Neural cell (in vitro differentiated cells): ENCODE measurements at regions not wholly inside any gene's neighbourhood (a gene's known extent, or its start where the extent isn't known, plus 50 kb on each side); places are given as distances from the start of the nearest gene placed in this dataset.

ENCODE experiments used
- H2AFZ ChIP-seq: fragments of 200-600, 300-800 bp; sonication (generic), shearing (Covaris generic); 2 replicates; pipeline ENCODE4 v1.6.0; 2014; ENCODE audit warnings: low read depth, mild to moderate bottlenecking, antibody characterized with exemption, low read length, moderate library complexity
- H3F3A ChIP-seq: fragments of 200-600 bp; shearing (Covaris generic); 2 replicates; pipeline ENCODE4 v1.6.1; 2016; ENCODE audit warnings: mild to moderate bottlenecking, moderate library complexity, mixed read lengths, antibody characterized with exemption, low read length; ENCODE audit not compliant: insufficient read depth, poor library complexity, severe bottlenecking
- H3K27ac ChIP-seq: fragments of 200-600, 300-800 bp; sonication (generic), shearing (Covaris generic); 2 replicates; pipeline ENCODE4 v1.5.1; 2014; ENCODE audit warnings: mild to moderate bottlenecking, low read length, moderate library complexity
- H3K27me3 ChIP-seq: fragments of 300-800, 200-600 bp; sonication (generic), shearing (Covaris generic); 2 replicates; pipeline ENCODE4 v1.6.0; 2014; ENCODE audit warnings: mild to moderate bottlenecking, low read depth, low read length, moderate library complexity; ENCODE audit not compliant: insufficient read depth
- H3K36me3 ChIP-seq: fragments of 300-800, 200-600 bp; sonication (generic), shearing (Covaris generic); 2 replicates; pipeline ENCODE4 v1.5.1; 2014; ENCODE audit warnings: mild to moderate bottlenecking, antibody characterized with exemption, low read length, moderate library complexity; ENCODE audit not compliant: insufficient read depth
- H3K4me2 ChIP-seq: fragments of 300-800, 200-600 bp; sonication (generic), shearing (Covaris generic); 2 replicates; pipeline ENCODE4 v1.6.0; 2014; ENCODE audit warnings: mild to moderate bottlenecking, low read length
- H3K4me3 ChIP-seq: fragments of 300-800, 200-600 bp; sonication (generic), shearing (Covaris generic); 2 replicates; pipeline ENCODE4 v1.5.1; 2014; ENCODE audit warnings: mild to moderate bottlenecking, low read length, moderate library complexity
- H3K79me2 ChIP-seq: fragments of 200-600 bp; shearing (Covaris generic); replicated peaks from 2 replicates; pipeline ENCODE4 v1.6.0; 2014; ENCODE audit warnings: mild to moderate bottlenecking, low read length, moderate library complexity; ENCODE audit not compliant: insufficient read depth
- H3K9ac ChIP-seq: fragments of 300-800, 200-600 bp; sonication (generic), shearing (Covaris generic); 2 replicates; pipeline ENCODE4 v1.6.1; 2016; ENCODE audit warnings: mild to moderate bottlenecking, low read length, mixed read lengths
- H3K9me2 ChIP-seq: fragments of 200-600 bp; shearing (Covaris generic); 2 replicates; pipeline ENCODE4 v1.6.1; 2016; ENCODE audit warnings: mild to moderate bottlenecking, low read length, mixed read lengths; ENCODE audit not compliant: insufficient read depth
- H3K9me3 ChIP-seq: fragments of 200-600, 300-800 bp; sonication (generic), shearing (Covaris generic); 2 replicates; pipeline ENCODE4 v1.6.1; 2016; ENCODE audit warnings: mild to moderate bottlenecking, mixed run types, low read length, moderate library complexity, mixed read lengths
- H4K20me1 ChIP-seq: fragments of 200-600 bp; shearing (Covaris generic); 2 replicates; pipeline ENCODE4 v1.6.1; 2016; ENCODE audit warnings: mild to moderate bottlenecking, mixed run types; ENCODE audit not compliant: insufficient read depth
- CTCF ChIP-seq: fragments of 450-650 bp; IDR thresholded peaks from 2 replicates; pipeline ENCODE4 v1.5.1; 2014; ENCODE audit warnings: antibody characterized with exemption, mild to moderate bottlenecking, moderate library complexity; ENCODE audit not compliant: poor library complexity, severe bottlenecking
- EP300 ChIP-seq: fragments of 450-650 bp; conservative IDR thresholded peaks from 2 replicates; pipeline ENCODE4 v1.6.1; 2014; ENCODE audit warnings: antibody characterized with exemption, mild to moderate bottlenecking, moderate library complexity; ENCODE audit not compliant: poor library complexity, severe bottlenecking
- EZH2 ChIP-seq: fragments of 200-600, 300-800 bp; shearing (Covaris generic), sonication (generic); IDR thresholded peaks from 2 replicates; pipeline ENCODE4 v1.6.1; 2014; ENCODE audit warnings: antibody characterized with exemption, low read length, borderline replicate concordance, mild to moderate bottlenecking; ENCODE audit not compliant: insufficient read depth, poor library complexity, severe bottlenecking
- MXI1 ChIP-seq: fragments of 450-650 bp; conservative IDR thresholded peaks from 2 replicates; pipeline ENCODE4 v1.6.1; 2014; ENCODE audit warnings: antibody characterized with exemption, mild to moderate bottlenecking; ENCODE audit not compliant: poor library complexity, severe bottlenecking
- POLR2AphosphoS5 ChIP-seq: IDR thresholded peaks from 2 replicates; pipeline ENCODE4 v1.6.1; 2012
- RAD21 ChIP-seq: fragments of 450-650 bp; conservative IDR thresholded peaks from 2 replicates; pipeline ENCODE4 v1.6.1; 2014; ENCODE audit warnings: antibody characterized with exemption, mild to moderate bottlenecking, moderate library complexity
- REST ChIP-seq: IDR thresholded peaks from 2 replicates; pipeline ENCODE4 v1.6.1; 2012; ENCODE audit warnings: borderline replicate concordance
- SMC3 ChIP-seq: fragments of 450-650 bp; conservative IDR thresholded peaks from 2 replicates; pipeline ENCODE4 v1.6.1; 2014; ENCODE audit warnings: antibody characterized with exemption, mild to moderate bottlenecking, moderate library complexity; ENCODE audit not compliant: poor library complexity
- TAF1 ChIP-seq: IDR thresholded peaks from 2 replicates; pipeline ENCODE4 v1.6.1; 2012; ENCODE audit warnings: low read depth

- Histone ChIP-seq H3K4me3 (no peak overlapping the region), H3K9me2 (no peaks in the 10 kb centered on the region), H3K9ac (no peak overlapping the region), H3F3A (no peaks in the 10 kb centered on the region), H2AFZ (no peak overlapping the region), H3K27me3 (no peaks in the 10 kb centered on the region), H3K27ac (no peak overlapping the region), H4K20me1 (no peaks in the 10 kb centered on the region), H3K79me2 (no peaks in the 10 kb centered on the region), H3K4me2 (no peak overlapping the region), H3K36me3 (no peaks in the 10 kb centered on the region), H3K9me3 (no peaks in the 10 kb centered on the region)
- no peak for TF ChIP-seq CTCF
- TF ChIP-seq REST = no peak
- TF ChIP-seq MXI1 = no peak
- TF ChIP-seq SMC3 = no peak
- no peak for TF ChIP-seq EP300
- TF ChIP-seq EZH2 = no peak
- TF ChIP-seq TAF1 = no peak
- no peak for TF ChIP-seq RAD21
- no peak for TF ChIP-seq POLR2AphosphoS5
Measured at GRCh38 chr1:192059407-192059806, 98.9 kb upstream of the RGS18 start.

GRCh38 chr1:192061556-192061955 is 96.7 kb upstream of the RGS18 start:
- Histone ChIP-seq H3K27ac (no peak overlapping the region), H2AFZ (no peak overlapping the region), H3K36me3 (no peaks in the 10 kb centered on the region), H3F3A (no peaks in the 10 kb centered on the region), H3K4me2 (no peak overlapping the region), H3K9me3 (no peaks in the 10 kb centered on the region), H3K9ac (no peak overlapping the region), H3K9me2 (no peaks in the 10 kb centered on the region), H4K20me1 (no peaks in the 10 kb centered on the region), H3K79me2 (no peaks in the 10 kb centered on the region), H3K4me3 (no peak overlapping the region), H3K27me3 (no peaks in the 10 kb centered on the region)
- TF ChIP-seq CTCF = no peak
- no peak for TF ChIP-seq SMC3
- TF ChIP-seq EP300 = no peak
- no peak for TF ChIP-seq POLR2AphosphoS5
- TF ChIP-seq TAF1 = no peak
- TF ChIP-seq RAD21 = no peak
- TF ChIP-seq EZH2 = no peak
- no peak for TF ChIP-seq MXI1
- no peak for TF ChIP-seq REST
